ENCODE measurements at regions not wholly inside any gene's neighbourhood (a gene's known extent, or its start where the extent isn't known, plus 50 kb on each side); places are given as distances from the start of the nearest gene placed in this dataset.

- DNase-seq (ENCODE audit: low read depth), result no peak
These were observed 116.1 kb upstream of the ZP4 start for GRCh38 chr1:238006779-238007178.

GRCh38 chr1:238005116-238005515 is 114.4 kb upstream of the ZP4 start:
- DNase-seq (ENCODE audit: low read depth), result no peak

GRCh38 chr1:238001818-238002217 is 111.1 kb upstream of the ZP4 start:
- no peak for DNase-seq (ENCODE audit: low read depth)

- no peak for DNase-seq (ENCODE audit: low read depth)
These were observed 108.8 kb upstream of the ZP4 start for GRCh38 chr1:237999426-238000052.

DNA sequence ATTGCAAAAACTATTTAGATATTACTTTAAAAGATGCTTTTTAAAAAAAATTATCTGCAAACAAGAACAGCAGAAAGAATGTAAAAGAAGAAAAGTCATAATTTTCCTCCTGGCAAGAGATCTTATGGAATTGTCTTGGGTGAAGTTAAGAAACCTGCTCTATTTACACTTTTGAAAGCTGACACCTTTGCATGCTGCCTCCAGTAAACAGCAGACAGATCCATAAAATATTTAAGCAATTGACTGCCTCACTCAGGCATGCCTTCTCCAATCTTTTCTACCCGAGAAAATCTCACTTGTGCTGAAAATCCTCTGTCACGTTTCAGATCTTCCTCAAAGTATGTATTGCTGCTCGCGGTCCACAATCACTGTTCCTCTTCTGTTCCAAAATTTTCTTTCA is 107.9 kb upstream of the ZP4 start:
- no peak for DNase-seq (ENCODE audit: low read depth)

DNA sequence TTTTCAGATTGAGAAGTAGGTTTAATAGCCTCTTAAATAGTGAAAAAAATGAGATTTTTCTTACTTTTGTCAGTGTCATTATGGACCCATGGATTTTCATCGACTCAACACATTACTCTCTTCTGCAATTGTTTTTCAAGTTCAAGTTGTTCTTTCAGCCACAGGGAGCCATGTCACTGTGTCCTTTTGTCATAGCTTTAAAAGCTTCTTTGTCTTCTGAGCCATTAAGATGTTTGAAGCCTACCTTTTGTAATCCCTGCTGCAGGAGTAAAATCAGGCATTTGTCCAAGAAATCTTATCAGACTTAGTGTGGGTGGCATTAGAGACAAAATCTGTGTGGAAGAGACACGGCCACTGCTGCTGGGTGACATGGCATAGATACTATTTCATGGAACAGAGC is 92.8 kb upstream of the ZP4 start:
- no peak for DNase-seq (ENCODE audit: low read depth)

- DNase-seq (ENCODE audit: low read depth), result no peak
These were observed 90.5 kb upstream of the ZP4 start for GRCh38 chr1:237981223-237981622.

GRCh38 chr1:237976331-237976730 is 85.6 kb upstream of the ZP4 start:
- no peak for DNase-seq (ENCODE audit: low read depth)

- DNase-seq (ENCODE audit: low read depth), result no peak
These were observed 85.2 kb upstream of the ZP4 start for GRCh38 chr1:237975903-237976302.

- no peak for DNase-seq (ENCODE audit: low read depth)
These were observed 84.7 kb upstream of the ZP4 start for GRCh38 chr1:237975376-237975775.

DNA sequence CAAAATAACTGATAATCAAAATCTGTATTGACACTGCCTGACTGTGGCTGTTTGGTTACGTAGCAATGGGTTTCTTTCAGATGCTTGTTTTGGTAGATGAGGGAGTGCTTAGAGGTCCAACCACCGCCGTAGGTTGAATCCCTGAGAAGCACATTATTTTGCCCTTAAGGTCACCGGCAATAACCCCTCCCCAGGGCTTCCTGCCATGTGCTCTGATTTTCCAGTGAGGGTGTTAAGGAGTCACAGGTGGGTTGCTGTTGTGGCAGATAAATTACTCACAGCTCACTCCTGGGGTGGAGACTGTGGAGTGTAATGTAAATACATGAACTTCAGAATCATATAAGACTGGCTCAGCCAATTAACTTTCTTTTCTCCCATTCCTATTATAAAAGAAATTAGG is 81.5 kb upstream of the ZP4 start:
- DNase-seq (ENCODE audit: low read depth), result no peak

GRCh38 chr1:237962985-237963384 is 72.3 kb upstream of the ZP4 start:
- DNase-seq (ENCODE audit: low read depth), result no peak

DNA sequence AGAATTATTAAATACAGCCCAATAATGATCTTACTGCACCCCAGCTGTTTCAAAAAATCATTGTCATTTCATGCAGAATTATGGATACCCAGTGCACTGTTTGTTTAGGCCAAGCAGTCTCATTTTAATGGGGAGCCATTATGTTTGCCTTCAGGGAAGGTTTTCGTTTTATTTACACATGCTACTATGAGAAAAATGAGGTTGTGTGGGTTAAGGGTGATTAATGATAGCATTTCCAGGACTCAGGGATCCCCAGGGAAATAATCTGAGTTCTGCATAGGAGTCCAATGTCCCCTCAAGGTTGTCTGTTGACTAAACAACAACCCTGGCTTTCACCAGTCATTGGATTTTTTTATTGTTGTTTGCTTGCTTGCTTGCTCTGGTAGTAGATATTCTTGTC is 71.0 kb upstream of the ZP4 start:
- no peak for DNase-seq (ENCODE audit: low read depth)

- no peak for DNase-seq (ENCODE audit: low read depth)
These were observed 69.1 kb upstream of the ZP4 start for GRCh38 chr1:237959838-237960237.

GRCh38 chr1:237953238-237953637 is 62.5 kb upstream of the ZP4 start:
- DNase-seq (ENCODE audit: low read depth), result no peak

Measured in LHCN-M2 (cell line).